SK-N-MC (cell line): ENCODE measurements at regions not wholly inside any gene's neighbourhood (a gene's known extent, or its start where the extent isn't known, plus 50 kb on each side); places are given as distances from the start of the nearest gene placed in this dataset.

Source experiments
- EZH2 ChIP-seq: fragments of 200-600 bp; sonication (generic); IDR thresholded peaks from one replicate; pipeline ENCODE4 v1.6.1; 2017; ENCODE audit warnings: antibody characterized with exemption
- POLR2AphosphoS5 ChIP-seq: IDR thresholded peaks from 2 replicates; pipeline ENCODE4 v1.6.1; 2012; ENCODE audit warnings: mild to moderate bottlenecking, low read depth, low read length, borderline replicate concordance

DNA sequence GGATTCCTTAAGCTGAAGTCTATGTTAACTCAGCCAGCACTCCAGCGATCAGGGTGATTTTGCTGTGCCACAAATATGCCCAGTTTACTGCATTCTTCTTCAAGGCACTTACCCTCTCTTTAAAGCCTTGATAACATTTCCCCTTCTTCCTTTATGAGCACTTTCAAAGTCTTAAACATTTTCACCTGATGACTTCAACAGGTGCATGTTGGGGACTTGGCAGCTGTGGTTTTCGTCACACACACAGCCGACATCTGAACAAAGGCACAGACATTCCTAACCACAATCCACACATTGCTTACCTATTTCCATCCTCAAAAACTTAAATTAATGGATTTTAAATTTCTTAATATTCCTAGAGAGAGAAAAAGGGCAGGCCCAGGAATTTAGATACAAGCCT, 331.5 kb downstream of the CRPPA start:
- TF ChIP-seq EZH2 = no peak
- no peak for TF ChIP-seq POLR2AphosphoS5
